WTC11 (cell line): ENCODE measurements at regions not wholly inside any gene's neighbourhood (a gene's known extent, or its start where the extent isn't known, plus 50 kb on each side); places are given as distances from the start of the nearest gene placed in this dataset.

Experiments used
- ATAC-seq: fragments of 200-7000 bp; cut with Tn5 transposase; 2 replicates; pipeline ENCODE4 v1.10.0; 2021; ENCODE audit warnings: mild to moderate bottlenecking, moderate library complexity
- CTCF ChIA-PET: fragments of 300-600 bp; sonication (Branson Sonifier 250); formaldehyde crosslinking; loops from one replicate; lab custom pipeline; 2021; ENCODE audit warnings: antibody characterized with exemption; lab: Charles Lee
- POLR2A ChIA-PET: fragments of 350-600 bp; sonication (Branson Sonifier 250); formaldehyde crosslinking; loops from one replicate; lab custom pipeline; 2021; ENCODE audit warnings: antibody characterized with exemption; lab: Charles Lee
- DNase-seq: peaks from one replicate; pipeline ENCODE4 v3.0.0; 2021; ENCODE audit warnings: low spot score
- H3K27ac Mint-ChIP-seq: 2 replicates; pipeline ENCODE4 v1.8.0; 2021; ENCODE audit warnings: mixed read lengths
- H3K27me3 Mint-ChIP-seq: 2 replicates; pipeline ENCODE4 v1.8.0; 2021; ENCODE audit warnings: low read depth, mild to moderate bottlenecking, moderate library complexity, mixed read lengths
- H3K36me3 Mint-ChIP-seq: 2 replicates; pipeline ENCODE4 v1.8.0; 2021; ENCODE audit warnings: mixed read lengths
- H3K4me1 Mint-ChIP-seq: 2 replicates; pipeline ENCODE4 v1.8.0; 2022; ENCODE audit warnings: mixed read lengths
- H3K4me3 Mint-ChIP-seq: 2 replicates; pipeline ENCODE4 v1.8.0; 2021; ENCODE audit warnings: mild to moderate bottlenecking, moderate library complexity, mixed read lengths
- H3K9me3 Mint-ChIP-seq: 2 replicates; pipeline ENCODE4 v1.8.0; 2021; ENCODE audit warnings: mixed read lengths
- CTCF ChIP-seq: fragments of 200-600 bp; IDR thresholded peaks from 2 replicates; pipeline ENCODE4 v1.8.0; 2022; ENCODE audit warnings: antibody characterized with exemption
- EMX1 ChIP-seq: fragments of 250-450 bp; sonication (Bioruptor Pico); IDR thresholded peaks from 2 replicates; pipeline ENCODE4 v1.8.0; 2021; ENCODE audit warnings: mild to moderate bottlenecking
- IRF2 ChIP-seq: sonication (generic); formaldehyde crosslinking; IDR thresholded peaks from 2 replicates; pipeline ENCODE4 v1.8.0; 2022; ENCODE audit warnings: low read depth, missing genetic modification reagents, borderline replicate concordance
- KAT7 ChIP-seq: sonication (generic); formaldehyde crosslinking; IDR thresholded peaks from 2 replicates; pipeline ENCODE4 v1.8.1; 2023; ENCODE audit warnings: missing genetic modification reagents, mild to moderate bottlenecking, borderline replicate concordance
- NR3C1 ChIP-seq: sonication (generic); formaldehyde crosslinking; conservative IDR thresholded peaks from 2 replicates; pipeline ENCODE4 v1.8.1; 2023; ENCODE audit warnings: low read depth, mild to moderate bottlenecking, missing genetic modification reagents
- SMAD3 ChIP-seq: sonication (generic); formaldehyde crosslinking; IDR thresholded peaks from 2 replicates; pipeline ENCODE4 v1.8.0; 2022; ENCODE audit warnings: missing genetic modification reagents, mild to moderate bottlenecking, borderline replicate concordance
- ZBTB43 ChIP-seq: sonication (generic); formaldehyde crosslinking; IDR thresholded peaks from 2 replicates; pipeline ENCODE4 v1.8.1; 2023; ENCODE audit warnings: mild to moderate bottlenecking, missing genetic modification reagents
- ZMAT4 ChIP-seq: fragments of 250-450 bp; sonication (Bioruptor Pico); IDR thresholded peaks from 2 replicates; pipeline ENCODE4 v1.9.0; 2021; ENCODE audit warnings: mild to moderate bottlenecking
- ZNF121 ChIP-seq: sonication (generic); formaldehyde crosslinking; IDR thresholded peaks from 2 replicates; pipeline ENCODE4 v1.8.0; 2023; ENCODE audit warnings: missing genetic modification reagents
- ZNF219 ChIP-seq: sonication (generic); formaldehyde crosslinking; IDR thresholded peaks from 2 replicates; pipeline ENCODE4 v1.8.0; 2023; ENCODE audit warnings: missing genetic modification reagents, mild to moderate bottlenecking, borderline replicate concordance
- ZNF425 ChIP-seq: fragments of 250-450 bp; sonication (Bioruptor Pico); conservative IDR thresholded peaks from 2 replicates; pipeline ENCODE4 v1.9.0; 2021; ENCODE audit warnings: mild to moderate bottlenecking
- ZNF512 ChIP-seq: sonication (generic); formaldehyde crosslinking; IDR thresholded peaks from 2 replicates; pipeline ENCODE4 v1.8.1; 2022; ENCODE audit warnings: missing genetic modification reagents, borderline replicate concordance
- TF ChIP-seq, protein P1 (sequence below): sonication (generic); formaldehyde crosslinking; IDR thresholded peaks from 2 replicates; pipeline ENCODE4 v1.8.1; 2022; ENCODE audit warnings: mild to moderate bottlenecking, moderate library complexity, missing genetic modification reagents
- TF ChIP-seq, protein P2 (sequence below): fragments of 250-450 bp; sonication (Bioruptor Pico); IDR thresholded peaks from 2 replicates; pipeline ENCODE4 v2.1.2; 2022; ENCODE audit warnings: mild to moderate bottlenecking, moderate library complexity
- TF ChIP-seq, protein P3 (sequence below): sonication (generic); formaldehyde crosslinking; IDR thresholded peaks from 2 replicates; pipeline ENCODE4 v1.8.1; 2023; ENCODE audit warnings: mild to moderate bottlenecking, missing genetic modification reagents, borderline replicate concordance
- TF ChIP-seq, protein P4 (sequence below): sonication (generic); formaldehyde crosslinking; IDR thresholded peaks from 2 replicates; pipeline ENCODE4 v1.8.0; 2022; ENCODE audit warnings: missing genetic modification reagents
- TF ChIP-seq, protein P5 (sequence below): fragments of 250-450 bp; sonication (Bioruptor Pico); IDR thresholded peaks from 2 replicates; pipeline ENCODE4 v1.9.0; 2021; ENCODE audit warnings: mild to moderate bottlenecking

DNA sequence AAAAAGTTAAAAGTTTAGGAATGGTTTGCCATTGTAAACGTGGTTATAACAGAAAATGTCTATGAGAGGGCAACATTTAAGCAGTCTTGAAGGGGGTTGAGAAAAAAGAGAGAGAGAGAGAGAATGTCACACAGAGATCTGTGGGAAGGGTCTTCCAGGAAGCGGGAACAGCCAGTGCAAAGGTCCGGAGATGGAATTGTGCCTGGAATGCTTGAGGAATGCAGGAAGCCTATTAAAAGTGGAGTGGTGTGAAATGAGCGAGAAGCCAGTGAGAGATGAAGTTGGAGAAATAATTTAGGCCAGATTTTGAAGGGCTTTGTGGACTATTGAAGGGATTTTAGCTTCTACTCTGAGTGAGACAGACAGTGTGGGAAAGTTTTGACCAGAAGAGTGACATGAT is 406.8 kb upstream of the TBX3 start:
- ATAC-seq (no peak), DNase-seq (no peak)
- Mint-ChIP-seq H3K9me3 (no peaks in the 10 kb centered on the region), H3K36me3 (no peaks in the 10 kb centered on the region), H3K27me3 (no peaks in the 10 kb centered on the region), H3K4me3 (no peak overlapping the region), H3K4me1 (no peaks in the 10 kb centered on the region), H3K27ac (no peak overlapping the region)
- ChIA-PET POLR2A (no interaction called here), CTCF (no interaction called here)
- TF ChIP-seq CTCF = no peak
- TF ChIP-seq ZMAT4 = no peak
- TF ChIP-seq NR3C1 = no peak
- TF ChIP-seq, protein P1, sequence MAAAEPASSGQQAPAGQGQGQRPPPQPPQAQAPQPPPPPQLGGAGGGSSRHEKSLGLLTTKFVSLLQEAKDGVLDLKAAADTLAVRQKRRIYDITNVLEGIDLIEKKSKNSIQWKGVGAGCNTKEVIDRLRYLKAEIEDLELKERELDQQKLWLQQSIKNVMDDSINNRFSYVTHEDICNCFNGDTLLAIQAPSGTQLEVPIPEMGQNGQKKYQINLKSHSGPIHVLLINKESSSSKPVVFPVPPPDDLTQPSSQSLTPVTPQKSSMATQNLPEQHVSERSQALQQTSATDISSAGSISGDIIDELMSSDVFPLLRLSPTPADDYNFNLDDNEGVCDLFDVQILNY (CRISPR knock-in tag) = no peak
- no peak for TF ChIP-seq ZNF121 (CRISPR knock-in tag)
- TF ChIP-seq, protein P2, sequence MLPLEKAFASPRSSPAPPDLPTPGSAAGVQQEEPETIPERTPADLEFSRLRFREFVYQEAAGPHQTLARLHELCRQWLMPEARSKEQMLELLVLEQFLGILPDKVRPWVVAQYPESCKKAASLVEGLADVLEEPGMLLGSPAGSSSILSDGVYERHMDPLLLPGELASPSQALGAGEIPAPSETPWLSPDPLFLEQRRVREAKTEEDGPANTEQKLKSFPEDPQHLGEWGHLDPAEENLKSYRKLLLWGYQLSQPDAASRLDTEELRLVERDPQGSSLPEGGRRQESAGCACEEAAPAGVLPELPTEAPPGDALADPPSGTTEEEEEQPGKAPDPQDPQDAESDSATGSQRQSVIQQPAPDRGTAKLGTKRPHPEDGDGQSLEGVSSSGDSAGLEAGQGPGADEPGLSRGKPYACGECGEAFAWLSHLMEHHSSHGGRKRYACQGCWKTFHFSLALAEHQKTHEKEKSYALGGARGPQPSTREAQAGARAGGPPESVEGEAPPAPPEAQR = no peak
- no peak for TF ChIP-seq KAT7
- TF ChIP-seq ZBTB43 (CRISPR knock-in tag) = no peak
- TF ChIP-seq ZNF512 (CRISPR knock-in tag) = no peak
- TF ChIP-seq SMAD3 = no peak
- TF ChIP-seq, protein P3, sequence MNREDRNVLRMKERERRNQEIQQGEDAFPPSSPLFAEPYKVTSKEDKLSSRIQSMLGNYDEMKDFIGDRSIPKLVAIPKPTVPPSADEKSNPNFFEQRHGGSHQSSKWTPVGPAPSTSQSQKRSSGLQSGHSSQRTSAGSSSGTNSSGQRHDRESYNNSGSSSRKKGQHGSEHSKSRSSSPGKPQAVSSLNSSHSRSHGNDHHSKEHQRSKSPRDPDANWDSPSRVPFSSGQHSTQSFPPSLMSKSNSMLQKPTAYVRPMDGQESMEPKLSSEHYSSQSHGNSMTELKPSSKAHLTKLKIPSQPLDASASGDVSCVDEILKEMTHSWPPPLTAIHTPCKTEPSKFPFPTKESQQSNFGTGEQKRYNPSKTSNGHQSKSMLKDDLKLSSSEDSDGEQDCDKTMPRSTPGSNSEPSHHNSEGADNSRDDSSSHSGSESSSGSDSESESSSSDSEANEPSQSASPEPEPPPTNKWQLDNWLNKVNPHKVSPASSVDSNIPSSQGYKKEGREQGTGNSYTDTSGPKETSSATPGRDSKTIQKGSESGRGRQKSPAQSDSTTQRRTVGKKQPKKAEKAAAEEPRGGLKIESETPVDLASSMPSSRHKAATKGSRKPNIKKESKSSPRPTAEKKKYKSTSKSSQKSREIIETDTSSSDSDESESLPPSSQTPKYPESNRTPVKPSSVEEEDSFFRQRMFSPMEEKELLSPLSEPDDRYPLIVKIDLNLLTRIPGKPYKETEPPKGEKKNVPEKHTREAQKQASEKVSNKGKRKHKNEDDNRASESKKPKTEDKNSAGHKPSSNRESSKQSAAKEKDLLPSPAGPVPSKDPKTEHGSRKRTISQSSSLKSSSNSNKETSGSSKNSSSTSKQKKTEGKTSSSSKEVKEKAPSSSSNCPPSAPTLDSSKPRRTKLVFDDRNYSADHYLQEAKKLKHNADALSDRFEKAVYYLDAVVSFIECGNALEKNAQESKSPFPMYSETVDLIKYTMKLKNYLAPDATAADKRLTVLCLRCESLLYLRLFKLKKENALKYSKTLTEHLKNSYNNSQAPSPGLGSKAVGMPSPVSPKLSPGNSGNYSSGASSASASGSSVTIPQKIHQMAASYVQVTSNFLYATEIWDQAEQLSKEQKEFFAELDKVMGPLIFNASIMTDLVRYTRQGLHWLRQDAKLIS (CRISPR knock-in tag) = no peak
- TF ChIP-seq ZNF219 (CRISPR knock-in tag) = no peak
- TF ChIP-seq IRF2 (CRISPR knock-in tag) = no peak
- TF ChIP-seq, protein P4, sequence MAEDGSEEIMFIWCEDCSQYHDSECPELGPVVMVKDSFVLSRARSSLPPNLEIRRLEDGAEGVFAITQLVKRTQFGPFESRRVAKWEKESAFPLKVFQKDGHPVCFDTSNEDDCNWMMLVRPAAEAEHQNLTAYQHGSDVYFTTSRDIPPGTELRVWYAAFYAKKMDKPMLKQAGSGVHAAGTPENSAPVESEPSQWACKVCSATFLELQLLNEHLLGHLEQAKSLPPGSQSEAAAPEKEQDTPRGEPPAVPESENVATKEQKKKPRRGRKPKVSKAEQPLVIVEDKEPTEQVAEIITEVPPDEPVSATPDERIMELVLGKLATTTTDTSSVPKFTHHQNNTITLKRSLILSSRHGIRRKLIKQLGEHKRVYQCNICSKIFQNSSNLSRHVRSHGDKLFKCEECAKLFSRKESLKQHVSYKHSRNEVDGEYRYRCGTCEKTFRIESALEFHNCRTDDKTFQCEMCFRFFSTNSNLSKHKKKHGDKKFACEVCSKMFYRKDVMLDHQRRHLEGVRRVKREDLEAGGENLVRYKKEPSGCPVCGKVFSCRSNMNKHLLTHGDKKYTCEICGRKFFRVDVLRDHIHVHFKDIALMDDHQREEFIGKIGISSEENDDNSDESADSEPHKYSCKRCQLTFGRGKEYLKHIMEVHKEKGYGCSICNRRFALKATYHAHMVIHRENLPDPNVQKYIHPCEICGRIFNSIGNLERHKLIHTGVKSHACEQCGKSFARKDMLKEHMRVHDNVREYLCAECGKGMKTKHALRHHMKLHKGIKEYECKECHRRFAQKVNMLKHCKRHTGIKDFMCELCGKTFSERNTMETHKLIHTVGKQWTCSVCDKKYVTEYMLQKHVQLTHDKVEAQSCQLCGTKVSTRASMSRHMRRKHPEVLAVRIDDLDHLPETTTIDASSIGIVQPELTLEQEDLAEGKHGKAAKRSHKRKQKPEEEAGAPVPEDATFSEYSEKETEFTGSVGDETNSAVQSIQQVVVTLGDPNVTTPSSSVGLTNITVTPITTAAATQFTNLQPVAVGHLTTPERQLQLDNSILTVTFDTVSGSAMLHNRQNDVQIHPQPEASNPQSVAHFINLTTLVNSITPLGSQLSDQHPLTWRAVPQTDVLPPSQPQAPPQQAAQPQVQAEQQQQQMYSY (CRISPR knock-in tag) = no peak
- TF ChIP-seq ZNF425 = no peak
- TF ChIP-seq, protein P5, sequence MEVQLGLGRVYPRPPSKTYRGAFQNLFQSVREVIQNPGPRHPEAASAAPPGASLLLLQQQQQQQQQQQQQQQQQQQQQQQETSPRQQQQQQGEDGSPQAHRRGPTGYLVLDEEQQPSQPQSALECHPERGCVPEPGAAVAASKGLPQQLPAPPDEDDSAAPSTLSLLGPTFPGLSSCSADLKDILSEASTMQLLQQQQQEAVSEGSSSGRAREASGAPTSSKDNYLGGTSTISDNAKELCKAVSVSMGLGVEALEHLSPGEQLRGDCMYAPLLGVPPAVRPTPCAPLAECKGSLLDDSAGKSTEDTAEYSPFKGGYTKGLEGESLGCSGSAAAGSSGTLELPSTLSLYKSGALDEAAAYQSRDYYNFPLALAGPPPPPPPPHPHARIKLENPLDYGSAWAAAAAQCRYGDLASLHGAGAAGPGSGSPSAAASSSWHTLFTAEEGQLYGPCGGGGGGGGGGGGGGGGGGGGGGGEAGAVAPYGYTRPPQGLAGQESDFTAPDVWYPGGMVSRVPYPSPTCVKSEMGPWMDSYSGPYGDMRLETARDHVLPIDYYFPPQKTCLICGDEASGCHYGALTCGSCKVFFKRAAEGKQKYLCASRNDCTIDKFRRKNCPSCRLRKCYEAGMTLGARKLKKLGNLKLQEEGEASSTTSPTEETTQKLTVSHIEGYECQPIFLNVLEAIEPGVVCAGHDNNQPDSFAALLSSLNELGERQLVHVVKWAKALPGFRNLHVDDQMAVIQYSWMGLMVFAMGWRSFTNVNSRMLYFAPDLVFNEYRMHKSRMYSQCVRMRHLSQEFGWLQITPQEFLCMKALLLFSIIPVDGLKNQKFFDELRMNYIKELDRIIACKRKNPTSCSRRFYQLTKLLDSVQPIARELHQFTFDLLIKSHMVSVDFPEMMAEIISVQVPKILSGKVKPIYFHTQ (CRISPR knock-in tag) = no peak
- no peak for TF ChIP-seq EMX1
